ENCODE measurements at regions not wholly inside any gene's neighbourhood (a gene's known extent, or its start where the extent isn't known, plus 50 kb on each side); places are given as distances from the start of the nearest gene placed in this dataset.
A peak's percentile ranks its signal among the peaks of the same experiment; 100 is the strongest.
"Not testable (repeated sequence)": the region's sequence is repeated elsewhere in the genome, so short reads cannot be mapped to it uniquely, and the experiment has no call there.

DNA sequence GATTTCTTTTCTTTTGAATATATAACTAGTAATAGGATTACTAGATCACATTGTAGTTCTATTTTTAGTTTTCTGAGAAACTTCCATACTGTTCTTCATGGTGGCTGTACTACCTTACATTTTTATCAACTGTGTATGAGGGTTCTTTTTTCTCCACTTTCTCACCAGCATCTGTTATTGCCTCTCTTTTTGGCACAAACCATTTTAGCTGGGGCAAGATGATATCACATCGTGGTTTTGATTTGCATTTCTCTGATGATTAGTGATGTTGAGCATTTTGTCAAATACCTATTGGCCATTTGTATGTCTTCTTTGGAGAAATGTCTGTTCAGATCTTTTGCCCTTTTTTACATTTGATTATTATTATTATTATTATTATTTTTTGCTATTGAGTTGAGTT lies 86.1 kb upstream of the TCF21 start:
- no peak for DNase-seq

DNA sequence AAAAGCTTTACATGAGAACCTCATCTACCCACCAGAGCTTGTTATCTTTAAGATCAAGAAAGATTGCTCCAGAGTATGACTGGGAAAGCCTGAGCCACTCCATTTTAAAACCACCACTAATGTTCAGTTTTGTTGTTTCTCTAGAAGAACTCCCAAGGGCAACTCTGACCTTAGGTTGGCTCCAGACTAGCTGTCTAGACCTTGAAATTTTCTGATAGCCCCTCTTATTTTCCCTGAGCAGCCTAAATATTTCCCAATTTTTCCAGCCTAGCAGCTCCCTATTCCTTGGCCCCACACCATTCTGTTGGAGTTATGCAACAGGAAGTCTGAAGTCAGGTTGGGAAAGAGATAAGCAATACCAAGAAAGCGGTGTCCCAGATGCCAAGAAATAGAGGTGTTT lies 84.6 kb upstream of the TCF21 start:
- no peak for DNase-seq

DNA sequence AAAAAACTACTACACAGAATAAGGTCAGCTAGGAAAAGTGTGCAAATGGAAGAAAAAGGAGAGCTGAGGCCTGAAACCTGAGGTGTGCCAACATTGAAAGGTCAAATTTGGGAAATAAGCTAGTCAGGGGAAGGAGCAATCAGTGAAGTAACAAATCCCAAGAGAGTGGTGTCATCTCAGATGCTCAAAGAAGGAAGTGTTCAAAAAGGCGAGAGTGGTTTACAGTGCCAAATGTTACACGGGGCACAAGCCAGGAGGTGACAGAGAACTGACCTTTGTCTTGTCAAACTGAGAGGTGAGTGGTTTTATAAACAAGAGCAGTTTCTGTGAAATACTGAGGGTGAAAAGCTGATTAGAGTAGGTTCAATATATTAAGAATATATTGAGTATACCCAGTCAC lies 83.0 kb upstream of the TCF21 start:
- no peak for DNase-seq

DNA sequence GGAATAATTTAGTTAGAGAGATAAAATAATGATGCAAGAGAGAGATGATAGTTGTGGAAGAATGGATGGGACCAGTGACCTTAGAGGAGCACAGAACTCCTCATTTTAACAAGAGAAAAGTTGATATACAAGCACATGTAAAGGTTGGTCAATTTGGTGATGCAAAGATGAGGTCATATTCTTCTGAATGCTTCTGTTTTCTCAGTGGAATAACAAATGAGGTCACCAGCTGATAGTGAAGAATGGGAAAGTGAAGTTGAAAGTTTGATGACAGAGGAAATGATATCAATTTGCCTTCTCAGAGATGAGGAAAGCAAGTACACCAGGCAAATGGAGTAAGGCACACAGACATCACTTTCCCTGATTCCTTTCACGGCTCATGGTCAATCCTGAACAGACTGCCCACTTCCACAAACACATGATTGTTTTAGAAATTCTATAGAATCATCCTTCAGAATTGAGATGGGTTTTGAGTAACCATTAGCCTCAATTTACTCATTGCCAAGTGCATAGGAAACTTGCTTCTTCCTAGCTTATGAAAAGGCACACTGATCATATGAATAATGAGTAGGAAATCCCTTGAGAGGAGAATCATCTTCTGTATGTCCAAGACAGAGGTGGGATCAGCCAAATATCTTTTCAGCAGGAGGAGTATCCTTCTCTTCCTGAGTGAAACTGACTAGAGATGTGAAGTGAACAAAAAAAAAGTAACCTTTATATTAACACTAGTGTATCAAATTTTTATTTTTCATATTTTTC lies 82.4 kb upstream of the TCF21 start:
- DNase-seq, result no peak

DNA sequence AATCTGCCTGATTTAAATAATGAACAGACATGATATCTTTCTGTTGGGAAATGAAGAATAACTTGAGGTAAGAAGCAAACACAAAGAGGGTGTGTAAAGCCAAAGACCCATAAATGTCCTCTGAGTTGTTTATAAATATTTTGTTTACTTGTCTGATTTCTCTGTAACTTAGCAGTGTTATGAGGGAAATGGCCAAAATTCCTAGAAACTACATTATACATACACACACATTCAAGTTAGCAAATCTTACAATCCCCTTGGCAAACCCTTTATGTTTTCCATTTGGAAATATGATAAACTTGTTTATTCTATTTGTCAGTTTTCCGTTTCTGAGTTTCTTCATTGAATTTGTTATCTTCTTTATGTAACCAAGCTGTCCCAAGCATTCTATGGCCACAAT lies 81.4 kb upstream of the TCF21 start:
- DNase-seq, result no peak

DNA sequence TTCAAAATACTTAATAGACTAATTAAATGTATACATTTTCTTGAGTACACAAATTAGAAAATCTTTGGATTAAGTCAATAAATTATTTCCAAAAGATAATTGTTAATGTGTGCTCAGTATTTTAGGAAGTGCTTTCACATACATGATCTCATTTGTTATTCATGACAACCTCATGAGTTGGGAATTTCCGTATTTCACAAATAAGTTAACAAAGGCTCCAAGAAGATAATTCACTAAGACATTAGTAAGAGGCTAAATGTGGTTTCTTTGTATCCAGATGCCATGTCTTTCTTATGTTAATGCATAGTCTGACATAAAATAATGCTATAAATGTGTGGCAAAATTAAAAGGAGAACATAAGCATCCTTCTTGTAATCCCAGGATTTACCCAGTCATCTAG lies 79.5 kb upstream of the TCF21 start:
- DNase-seq, result no peak

DNA sequence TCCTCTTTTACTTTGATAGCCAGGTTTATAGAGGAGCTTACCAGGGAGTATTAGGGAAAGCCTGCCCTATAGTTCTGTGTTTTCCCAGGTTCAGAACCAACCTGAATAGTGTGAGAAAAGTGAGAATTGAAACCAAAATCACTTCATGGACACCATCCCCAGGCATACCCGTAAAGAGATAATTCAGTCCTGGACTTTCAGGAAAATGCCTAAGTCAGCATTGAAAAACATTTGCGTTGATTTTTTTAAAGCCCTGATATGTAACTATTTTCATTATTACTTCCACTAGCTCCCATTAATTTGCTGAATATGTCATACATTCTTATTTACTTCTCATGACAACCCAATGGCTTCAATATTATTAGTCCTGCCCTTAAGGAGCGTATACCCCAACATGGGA lies 77.4 kb upstream of the TCF21 start:
- no peak for DNase-seq

DNA sequence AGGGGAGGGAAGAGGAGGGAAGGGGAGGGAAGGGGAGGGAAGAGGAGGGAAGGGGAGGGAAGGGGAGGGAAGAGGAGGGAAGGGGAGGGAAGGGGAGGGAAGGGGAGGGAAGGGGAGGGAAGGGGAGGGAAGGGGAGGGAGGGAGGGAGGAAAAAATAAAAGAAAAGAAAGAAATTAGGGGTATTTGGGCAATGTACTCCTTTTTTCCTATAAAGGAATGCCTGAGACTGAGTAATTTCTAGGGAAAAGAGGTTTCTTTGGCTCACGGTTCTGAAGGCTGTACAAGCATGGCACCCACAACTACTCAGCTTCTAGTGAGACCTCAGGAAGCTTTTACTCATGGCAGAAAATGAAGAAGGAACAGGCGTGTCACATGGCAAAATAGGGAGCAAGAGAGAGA lies 76.5 kb upstream of the TCF21 start:
- DNase-seq, result not testable (repeated sequence)

DNA sequence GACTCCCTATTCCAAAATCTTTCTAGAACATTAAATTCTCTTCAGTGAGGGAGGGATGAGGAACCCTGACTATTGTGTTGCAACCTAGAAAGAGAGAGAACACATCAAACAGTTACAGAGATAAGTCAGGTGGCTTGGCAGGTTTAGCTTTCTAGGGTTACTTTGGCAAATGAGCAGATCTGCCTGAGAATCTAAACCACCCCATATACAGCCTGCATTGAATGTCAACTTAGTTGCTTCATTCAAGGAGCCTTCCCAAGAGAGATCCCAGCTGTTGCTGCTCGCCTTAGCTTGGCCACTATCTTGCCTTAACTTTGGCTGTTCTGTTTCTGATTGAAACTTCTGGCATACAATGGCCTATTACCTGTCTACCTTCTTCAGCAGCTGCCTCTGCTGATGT lies 74.7 kb upstream of the TCF21 start:
- DNase-seq, result no peak

DNA sequence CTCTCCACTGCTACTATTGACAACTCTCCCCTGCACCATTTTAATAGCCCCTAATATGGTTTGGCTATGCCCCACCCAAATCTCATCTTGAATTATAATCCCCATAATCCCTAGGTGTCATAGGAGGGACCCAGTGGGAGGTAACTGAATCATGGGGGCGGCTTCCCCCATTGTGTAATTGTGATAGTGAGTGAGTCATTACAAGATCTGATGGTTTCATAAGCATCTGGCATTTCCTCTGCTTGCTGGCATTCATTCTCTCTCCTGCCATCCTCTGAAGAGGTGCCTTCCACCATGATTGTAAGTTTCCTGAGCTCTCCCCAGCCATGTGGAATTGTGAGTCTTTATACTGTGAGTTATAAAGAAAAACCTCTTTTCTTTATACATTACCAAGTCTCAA lies 74.1 kb upstream of the TCF21 start:
- DNase-seq, result no peak

DNA sequence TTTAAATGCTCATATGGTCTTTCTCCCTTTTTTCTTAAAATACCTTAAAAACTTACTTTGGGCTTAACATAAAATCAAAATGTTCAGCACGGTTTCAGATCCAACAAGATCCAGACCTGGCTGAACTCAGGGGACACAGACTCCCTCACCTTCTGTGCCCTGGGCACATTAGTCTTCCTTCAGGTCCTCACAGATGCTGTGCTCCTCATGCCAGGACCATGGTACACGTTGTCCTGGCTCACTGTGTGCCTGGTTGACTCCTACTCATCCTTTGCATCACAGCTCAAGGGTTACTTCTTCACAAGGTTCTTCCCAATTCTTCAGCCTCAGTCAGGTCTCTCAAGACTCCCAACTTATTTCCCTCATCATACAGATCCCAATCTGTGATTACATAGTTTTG lies 73.6 kb upstream of the TCF21 start:
- no peak for DNase-seq

DNA sequence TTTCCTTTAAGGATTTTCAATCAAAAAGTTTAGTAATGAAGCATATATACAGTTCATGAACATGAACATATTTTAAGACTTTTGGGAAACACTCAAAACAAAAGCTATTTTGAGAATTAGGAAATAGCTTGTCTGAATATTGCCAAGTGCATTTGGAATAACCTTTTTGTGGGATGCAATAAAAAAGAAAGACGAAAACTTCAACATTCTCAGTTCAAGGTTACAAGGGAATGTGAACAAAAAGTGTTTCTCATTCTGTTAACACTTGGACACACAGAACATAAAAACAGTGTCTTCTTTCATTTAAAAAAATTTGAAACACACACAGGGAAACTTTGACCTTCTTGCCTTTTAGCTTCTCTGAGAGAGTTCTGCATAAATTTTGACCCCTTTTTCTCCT lies 72.7 kb upstream of the TCF21 start:
- no peak for DNase-seq

DNA sequence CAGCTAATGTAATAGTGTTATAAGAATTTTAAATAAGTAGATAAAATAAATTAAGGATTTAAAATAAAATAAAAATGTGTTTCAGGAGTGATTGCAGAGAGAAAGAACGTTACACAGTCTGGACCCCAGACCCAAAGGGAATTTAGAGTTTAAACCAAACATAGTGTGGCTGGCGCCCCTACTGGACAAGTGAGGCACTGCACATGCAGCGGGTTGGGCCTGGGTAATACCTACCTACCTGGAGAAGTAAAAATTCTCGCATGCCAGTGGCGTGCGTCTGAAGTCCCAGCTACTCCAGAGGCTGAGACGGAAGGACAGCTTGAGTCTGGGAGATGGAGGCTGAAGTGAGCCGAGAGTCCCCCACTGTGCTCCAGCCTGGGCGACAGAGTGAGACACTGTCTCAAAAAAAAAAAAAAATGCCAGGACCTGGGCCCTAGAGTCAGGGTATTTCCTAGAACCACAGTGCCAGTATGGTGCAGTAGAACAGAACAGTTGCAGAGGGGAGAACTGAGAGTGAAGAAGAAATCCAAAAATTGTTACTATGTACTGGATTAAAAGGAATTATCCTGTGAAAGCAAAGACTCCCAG lies 71.4 kb upstream of the TCF21 start:
- peak; percentile 59 for DNase-seq

DNA sequence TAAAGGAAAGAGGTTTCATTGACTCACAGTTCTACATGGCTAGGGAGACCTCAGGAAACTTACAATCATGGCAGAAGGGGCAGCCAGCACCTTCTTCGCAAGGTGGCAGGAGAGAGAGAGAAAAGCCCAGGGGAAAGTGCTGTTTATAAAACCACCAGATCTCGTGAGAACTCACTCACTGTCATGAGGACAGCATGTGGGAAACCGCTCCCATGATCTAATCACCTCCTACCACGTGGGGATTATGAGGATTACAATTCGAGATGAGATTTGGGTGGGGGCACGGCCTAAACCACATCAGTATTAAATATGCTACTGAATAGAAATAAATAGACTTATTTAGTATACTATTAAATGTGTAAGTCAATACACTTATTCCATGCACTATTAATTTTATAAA lies 70.6 kb upstream of the TCF21 start:
- DNase-seq, result no peak

DNA sequence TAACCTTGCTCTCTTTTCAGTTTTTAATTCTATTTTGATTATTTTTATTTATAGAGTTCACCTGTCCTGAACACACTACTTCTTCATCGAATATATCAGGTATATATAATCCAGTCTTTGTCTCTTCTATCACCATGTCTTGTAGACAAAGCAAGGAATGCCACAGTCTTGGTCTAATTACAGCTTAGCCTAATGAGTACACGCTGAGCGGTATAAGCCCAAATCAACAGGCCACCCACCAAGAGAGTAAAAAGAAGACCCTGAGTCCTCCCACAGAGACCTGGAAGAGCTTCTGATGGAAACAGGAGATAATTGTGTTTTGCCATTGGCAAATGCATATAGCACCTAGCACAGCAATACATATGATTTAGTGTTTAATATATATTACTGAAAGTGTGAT lies 68.7 kb upstream of the TCF21 start:
- DNase-seq, result peak; percentile 55

DNA sequence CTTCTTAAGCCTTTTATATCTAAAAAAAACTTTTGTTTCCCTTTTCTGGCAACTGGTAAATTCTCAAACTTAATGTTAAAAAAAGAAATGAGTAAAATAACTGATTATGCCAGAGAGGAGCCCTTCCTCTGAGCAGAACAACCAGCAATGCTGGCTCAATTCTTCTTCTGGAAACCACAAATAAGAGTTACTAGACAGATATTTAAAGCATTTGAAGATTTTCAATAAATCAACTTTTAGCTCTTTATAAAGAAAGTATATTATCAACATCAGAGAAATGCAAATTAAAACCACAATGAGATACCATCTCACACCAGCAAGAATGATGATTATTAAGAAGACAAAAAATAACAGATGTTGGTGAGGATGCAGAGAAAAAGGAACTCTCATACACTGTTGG lies 61.1 kb upstream of the TCF21 start:
- DNase-seq, result no peak

DNA sequence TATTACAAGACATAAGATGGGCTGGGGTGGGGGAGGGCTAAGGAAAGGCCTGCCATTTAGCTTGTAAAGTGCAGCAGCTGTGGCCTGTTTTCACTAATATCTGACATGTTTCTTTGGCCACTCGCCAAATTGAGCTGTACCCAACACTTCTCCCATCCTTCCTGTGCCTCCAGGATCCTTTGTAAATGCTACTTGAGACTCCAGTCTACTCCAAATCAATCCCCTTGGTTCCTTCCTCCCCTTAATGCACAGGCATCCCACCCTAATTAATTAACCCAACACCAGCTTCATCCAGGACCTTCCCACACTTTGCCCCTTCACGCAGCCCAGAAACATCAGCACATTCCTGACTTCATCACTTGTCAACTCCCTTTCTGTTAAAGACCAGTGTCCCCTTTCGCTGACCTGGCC lies 55.0 kb upstream of the TCF21 start:
- DNase-seq, result peak; percentile 19

DNA sequence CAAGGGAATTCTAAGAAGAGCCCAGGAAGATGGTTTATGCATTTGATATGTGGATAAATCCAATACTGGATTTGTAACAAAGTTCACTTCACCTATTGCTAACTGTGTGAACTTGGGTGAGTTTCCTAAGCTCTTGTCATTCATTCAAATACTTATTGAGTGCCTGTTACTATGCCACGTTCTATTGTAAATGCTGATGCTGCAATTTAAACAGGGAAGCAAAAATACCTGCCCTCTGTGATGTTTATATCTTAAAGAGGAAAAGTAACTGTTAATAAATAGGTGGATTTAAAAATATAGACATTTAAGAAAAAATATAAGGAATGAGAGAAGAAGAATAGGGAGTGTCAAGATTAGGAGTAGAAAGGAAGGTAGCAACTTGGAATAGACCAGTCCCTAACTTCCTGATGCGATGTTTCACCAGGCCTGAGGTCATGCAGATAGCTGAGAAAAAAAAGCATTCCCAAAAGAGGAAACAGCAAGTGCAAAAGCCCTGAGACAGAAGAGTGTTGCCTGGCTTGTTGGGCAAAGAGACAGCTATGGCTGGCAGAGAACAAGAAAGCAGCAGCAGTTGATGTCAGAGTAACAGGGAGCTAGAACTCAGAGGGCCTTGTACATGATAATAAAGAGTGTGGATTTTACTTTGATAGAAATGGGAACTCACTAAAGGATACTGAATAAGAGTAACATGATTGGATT lies 54.3 kb upstream of the TCF21 start:
- no peak for DNase-seq

DNA sequence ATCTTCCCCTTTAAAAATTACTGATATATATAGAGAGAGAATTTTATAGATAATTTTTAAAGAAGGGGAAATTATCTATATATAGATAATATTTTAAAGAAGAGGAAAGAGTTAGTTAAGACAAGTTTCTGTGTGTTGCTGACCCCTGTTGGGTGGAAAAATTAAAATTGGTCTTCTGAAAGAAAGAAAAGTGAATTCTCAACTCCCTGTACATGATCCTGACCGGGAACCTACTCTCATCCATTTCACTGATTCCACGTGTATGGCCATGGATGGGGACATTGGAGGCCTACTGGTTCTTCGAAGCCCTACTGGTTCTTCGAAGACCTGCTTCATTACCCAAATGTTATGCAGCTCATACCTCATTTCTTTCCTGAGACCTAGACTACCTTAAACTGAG lies 53.0 kb upstream of the TCF21 start:
- DNase-seq, result no peak

DNA sequence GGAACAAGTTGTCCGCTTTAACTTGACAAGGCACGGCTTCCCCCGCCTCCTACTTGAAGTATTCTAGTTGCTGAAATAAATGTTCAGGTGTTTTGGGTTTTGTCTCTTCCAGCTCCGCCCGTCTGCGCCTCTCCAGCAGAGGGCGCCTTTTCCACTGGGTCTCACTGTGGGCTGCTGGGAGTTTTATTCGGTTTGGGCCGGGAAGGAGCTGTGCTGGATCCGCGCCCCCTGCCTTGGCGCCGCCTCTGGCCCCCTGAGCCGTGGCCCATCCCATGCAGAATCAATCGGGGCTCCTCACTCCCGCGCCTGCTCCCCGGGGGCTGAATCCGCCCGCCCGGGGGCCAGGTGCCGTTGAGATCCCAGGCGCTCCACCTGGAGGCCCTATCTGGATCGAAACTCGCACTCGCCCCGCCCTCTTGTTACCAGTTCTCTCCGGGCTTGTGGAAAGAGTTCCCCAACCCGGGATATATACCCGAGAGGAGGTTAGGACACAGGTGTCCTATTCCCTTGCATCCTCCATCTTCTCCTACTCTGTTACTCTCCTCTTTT lies 51.0 kb upstream of the TCF21 start:
- peak; percentile 86 for DNase-seq
